GM06990 (cell line): ENCODE measurements at regions not wholly inside any gene's neighbourhood (a gene's known extent, or its start where the extent isn't known, plus 50 kb on each side); places are given as distances from the start of the nearest gene placed in this dataset.
"Not testable (repeated sequence)": the region's sequence is repeated elsewhere in the genome, so short reads cannot be mapped to it uniquely, and the experiment has no call there.

Source experiments
- DNase-seq: peaks from one replicate; pipeline ENCODE4 v3.0.0-alpha.2; 2011; ENCODE audit not compliant: insufficient read length; ENCODE audit errors: extremely low read depth
- H3K27me3 ChIP-seq: replicated peaks from 2 replicates; pipeline ENCODE4 v1.6.0; 2011; ENCODE audit warnings: low read length; ENCODE audit not compliant: control insufficient read depth, insufficient read depth
- H3K36me3 ChIP-seq: 2 replicates; pipeline ENCODE4 v1.5.1; 2011; ENCODE audit warnings: low read length; ENCODE audit not compliant: control insufficient read depth, insufficient read depth
- H3K4me3 ChIP-seq: replicated peaks from 2 replicates; pipeline ENCODE4 v1.5.1; 2011; ENCODE audit warnings: low read depth, mild to moderate bottlenecking, control low read depth, low read length
- CTCF ChIP-seq: IDR thresholded peaks from 2 replicates; pipeline ENCODE4 v1.5.1; 2011; ENCODE audit warnings: low read length, control low read depth, mild to moderate bottlenecking, inconsistent platforms; ENCODE audit not compliant: insufficient read depth, poor library complexity, severe bottlenecking

- H3K36me3 ChIP-seq = no peaks in the 10 kb centered on the region
- no peak for TF ChIP-seq CTCF
- no peak for DNase-seq
- no peak overlapping the region for H3K4me3 ChIP-seq
- H3K27me3 ChIP-seq = no peaks in the 10 kb centered on the region
Measured at GRCh38 chr3:106530367-106530766, 661.6 kb upstream of the CBLB start.

- not testable (repeated sequence) for H3K27me3 ChIP-seq, H3K36me3 ChIP-seq, H3K4me3 ChIP-seq, DNase-seq
Measured at GRCh38 chr3:106531771-106532329, 663.0 kb upstream of the CBLB start.

GRCh38 chr3:106533093-106533787, 664.4 kb upstream of the CBLB start:
- H3K4me3 ChIP-seq = no peak overlapping the region
- no peak for DNase-seq
- no peak for TF ChIP-seq CTCF
- no peaks in the 10 kb centered on the region for H3K36me3 ChIP-seq
- H3K27me3 ChIP-seq = no peaks in the 10 kb centered on the region

GRCh38 chr3:106533788-106534160, 665.0 kb upstream of the CBLB start:
- H3K27me3 ChIP-seq = no peaks in the 10 kb centered on the region
- TF ChIP-seq CTCF = no peak
- no peaks in the 10 kb centered on the region for H3K36me3 ChIP-seq
- no peak overlapping the region for H3K4me3 ChIP-seq
- no peak for DNase-seq

GRCh38 chr3:106534206-106534605, 665.4 kb upstream of the CBLB start:
- Histone ChIP-seq H3K36me3 (no peaks in the 10 kb centered on the region), H3K4me3 (no peak overlapping the region), H3K27me3 (no peaks in the 10 kb centered on the region)
- TF ChIP-seq CTCF = no peak
- no peak for DNase-seq

GRCh38 chr3:106540743-106541142, 671.9 kb upstream of the CBLB start:
- TF ChIP-seq CTCF = no peak
- Histone ChIP-seq H3K36me3 (no peaks in the 10 kb centered on the region), H3K27me3 (no peaks in the 10 kb centered on the region), H3K4me3 (no peak overlapping the region)
- DNase-seq = no peak
